Astrocyte (in vitro differentiated cells and primary cell): ENCODE measurements at regions not wholly inside any gene's neighbourhood (a gene's known extent, or its start where the extent isn't known, plus 50 kb on each side); places are given as distances from the start of the nearest gene placed in this dataset.

ENCODE experiments used
- EZH2 ChIP-seq: IDR thresholded peaks from 2 replicates; pipeline ENCODE4 v1.6.1; 2012; ENCODE audit warnings: mild to moderate bottlenecking, low read length, inconsistent platforms; ENCODE audit not compliant: insufficient read depth
- TF ChIP-seq, protein P1 (sequence below): IDR thresholded peaks from 2 replicates; pipeline ENCODE4 v1.5.1; 2011; ENCODE audit warnings: low read depth, mild to moderate bottlenecking, inconsistent platforms, low read length, moderate library complexity; ENCODE audit not compliant: insufficient read depth

DNA sequence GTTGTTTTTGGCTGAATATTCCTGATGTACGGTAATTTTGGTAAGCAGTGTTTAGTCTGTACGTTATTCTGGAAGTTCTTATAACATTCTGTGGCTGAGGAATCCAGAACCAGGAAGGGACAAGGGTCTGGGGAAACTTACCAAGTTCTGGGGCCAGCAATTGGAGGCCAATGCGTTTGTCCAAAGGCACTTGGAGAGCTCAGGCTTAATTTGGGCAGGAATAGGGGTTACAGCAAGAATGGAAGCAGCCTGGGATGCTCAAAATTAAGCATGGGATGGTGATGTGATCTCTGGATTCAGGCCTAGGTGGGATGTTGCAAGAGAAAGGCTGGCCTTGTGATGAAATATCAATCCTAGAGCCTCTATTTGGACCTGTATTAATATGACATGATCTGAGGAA is 235.2 kb upstream of the NOX3 start:
- TF ChIP-seq, protein P1, sequence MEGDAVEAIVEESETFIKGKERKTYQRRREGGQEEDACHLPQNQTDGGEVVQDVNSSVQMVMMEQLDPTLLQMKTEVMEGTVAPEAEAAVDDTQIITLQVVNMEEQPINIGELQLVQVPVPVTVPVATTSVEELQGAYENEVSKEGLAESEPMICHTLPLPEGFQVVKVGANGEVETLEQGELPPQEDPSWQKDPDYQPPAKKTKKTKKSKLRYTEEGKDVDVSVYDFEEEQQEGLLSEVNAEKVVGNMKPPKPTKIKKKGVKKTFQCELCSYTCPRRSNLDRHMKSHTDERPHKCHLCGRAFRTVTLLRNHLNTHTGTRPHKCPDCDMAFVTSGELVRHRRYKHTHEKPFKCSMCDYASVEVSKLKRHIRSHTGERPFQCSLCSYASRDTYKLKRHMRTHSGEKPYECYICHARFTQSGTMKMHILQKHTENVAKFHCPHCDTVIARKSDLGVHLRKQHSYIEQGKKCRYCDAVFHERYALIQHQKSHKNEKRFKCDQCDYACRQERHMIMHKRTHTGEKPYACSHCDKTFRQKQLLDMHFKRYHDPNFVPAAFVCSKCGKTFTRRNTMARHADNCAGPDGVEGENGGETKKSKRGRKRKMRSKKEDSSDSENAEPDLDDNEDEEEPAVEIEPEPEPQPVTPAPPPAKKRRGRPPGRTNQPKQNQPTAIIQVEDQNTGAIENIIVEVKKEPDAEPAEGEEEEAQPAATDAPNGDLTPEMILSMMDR, result no peak
- TF ChIP-seq EZH2, result no peak
